ENCODE measurements at regions not wholly inside any gene's neighbourhood (a gene's known extent, or its start where the extent isn't known, plus 50 kb on each side); places are given as distances from the start of the nearest gene placed in this dataset.

- no peak for DNase-seq
These were observed 95.6 kb downstream of the RIPK4 start for GRCh38 chr21:41671212-41671762.

GRCh38 chr21:41670056-41670805 lies 96.6 kb downstream of the RIPK4 start:
- no peak for DNase-seq

GRCh38 chr21:41669533-41669830 lies 97.4 kb downstream of the RIPK4 start:
- no peak for DNase-seq

GRCh38 chr21:41668686-41669532 lies 97.9 kb downstream of the RIPK4 start:
- DNase-seq = no peak

GRCh38 chr21:41668051-41668541 lies 98.8 kb downstream of the RIPK4 start:
- no peak for DNase-seq

GRCh38 chr21:41667136-41667535 lies 99.7 kb downstream of the RIPK4 start:
- no peak for DNase-seq

- DNase-seq = no peak
These were observed 100.2 kb downstream of the RIPK4 start for GRCh38 chr21:41666641-41667081.

- DNase-seq = no peak
These were observed 100.9 kb downstream of the RIPK4 start for GRCh38 chr21:41665766-41666595.

GRCh38 chr21:41664881-41665765 lies 101.7 kb downstream of the RIPK4 start:
- no peak for DNase-seq

- no peak for DNase-seq
These were observed 102.8 kb downstream of the RIPK4 start for GRCh38 chr21:41663805-41664788.

GRCh38 chr21:41662761-41663160 lies 104.1 kb downstream of the RIPK4 start:
- no peak for DNase-seq

GRCh38 chr21:41662161-41662560 lies 104.7 kb downstream of the RIPK4 start:
- DNase-seq = no peak

GRCh38 chr21:41660748-41661147 lies 106.1 kb downstream of the RIPK4 start:
- DNase-seq = no peak

GRCh38 chr21:41659791-41660560 lies 106.9 kb downstream of the RIPK4 start:
- DNase-seq = no peak

GRCh38 chr21:41656946-41657525 lies 109.8 kb downstream of the RIPK4 start:
- DNase-seq = no peak

- DNase-seq = no peak
These were observed 111.6 kb downstream of the RIPK4 start for GRCh38 chr21:41655259-41655658.

- no peak for DNase-seq
These were observed 112.8 kb downstream of the RIPK4 start for GRCh38 chr21:41653954-41654491.

- DNase-seq = no peak
These were observed 113.5 kb downstream of the RIPK4 start for GRCh38 chr21:41653243-41653953.
